Activated B cell treated with CpG ODN at 0.5 μM for 24 hours (primary cell): ENCODE measurements at regions not wholly inside any gene's neighbourhood (a gene's known extent, or its start where the extent isn't known, plus 50 kb on each side); places are given as distances from the start of the nearest gene placed in this dataset.

Source experiments
- ATAC-seq: fragments of 200-7000 bp; cut with Tn5 transposase; one replicate; pipeline ENCODE4 v1.10.0; 2021; ENCODE audit warnings: low read depth, mild to moderate bottlenecking, moderate library complexity
- CTCF ChIA-PET: fragments of 350-600 bp; sonication (Branson Sonifier 250); formaldehyde crosslinking; loops from one replicate; lab custom pipeline; 2021; ENCODE audit warnings: antibody characterized with exemption; lab: Charles Lee
- POLR2A ChIA-PET: fragments of 350-600 bp; sonication (Branson Sonifier 250); formaldehyde crosslinking; loops from one replicate; lab custom pipeline; 2021; ENCODE audit warnings: antibody characterized with exemption; lab: Charles Lee
- DNase-seq: peaks from one replicate; pipeline ENCODE4 v3.0.0; 2022
- H3K27ac Mint-ChIP-seq: one replicate; pipeline ENCODE4 v1.8.0; 2020; ENCODE audit warnings: mixed read lengths
- H3K27me3 Mint-ChIP-seq: one replicate; pipeline ENCODE4 v1.8.0; 2021; ENCODE audit warnings: mixed read lengths
- H3K36me3 Mint-ChIP-seq: one replicate; pipeline ENCODE4 v1.8.0; 2021; ENCODE audit warnings: low read depth, mixed read lengths
- H3K4me1 Mint-ChIP-seq: one replicate; pipeline ENCODE4 v1.8.0; 2021; ENCODE audit warnings: mixed read lengths
- H3K4me3 Mint-ChIP-seq: one replicate; pipeline ENCODE4 v1.8.0; 2020; ENCODE audit warnings: mild to moderate bottlenecking, mixed read lengths
- H3K9me3 Mint-ChIP-seq: one replicate; pipeline ENCODE4 v1.8.0; 2020; ENCODE audit warnings: mixed read lengths
- CTCF ChIP-seq: fragments of 200-600 bp; IDR thresholded peaks from one replicate; pipeline ENCODE4 v1.8.0; 2022; ENCODE audit warnings: antibody characterized with exemption, mild to moderate bottlenecking
- intact Hi-C: fragments of 100-400 bp; cut with micrococcal nuclease; formaldehyde crosslinking; loops from one replicate; pipeline ENCODE4 v1.15.1; 2024

- ChIA-PET CTCF (no interaction called here), POLR2A (no interaction called here)
- intact Hi-C loops = no loop called here
- Mint-ChIP-seq H3K4me1 (no peaks in the 10 kb centered on the region), H3K4me3 (no peak overlapping the region), H3K9me3 (no peaks in the 10 kb centered on the region), H3K36me3 (no peaks in the 10 kb centered on the region), H3K27me3 (no peaks in the 10 kb centered on the region), H3K27ac (no peak overlapping the region)
- DNase-seq (no peak), ATAC-seq (no peak)
- no peak for TF ChIP-seq CTCF
Measured at GRCh38 chr4:4675051-4675581, 133.3 kb upstream of the STX18 start.

GRCh38 chr4:4673070-4673469 is 131.2 kb upstream of the STX18 start:
- H3K36me3 Mint-ChIP-seq = no peaks in the 10 kb centered on the region
- ChIA-PET CTCF (no interaction called here), POLR2A (no interaction called here)
- intact Hi-C loops = no loop called here
- no peaks in the 10 kb centered on the region for H3K27me3 Mint-ChIP-seq
- DNase-seq = no peak
- no peak overlapping the region for H3K27ac Mint-ChIP-seq
- no peak for ATAC-seq
- no peaks in the 10 kb centered on the region for H3K4me1 Mint-ChIP-seq
- no peak for TF ChIP-seq CTCF
- no peaks in the 10 kb centered on the region for H3K9me3 Mint-ChIP-seq
- H3K4me3 Mint-ChIP-seq = no peak overlapping the region

- Mint-ChIP-seq H3K4me1 (no peaks in the 10 kb centered on the region), H3K27ac (no peak overlapping the region), H3K36me3 (no peaks in the 10 kb centered on the region), H3K9me3 (no peaks in the 10 kb centered on the region), H3K4me3 (no peak overlapping the region), H3K27me3 (no peaks in the 10 kb centered on the region)
- ATAC-seq = no peak
- no peak for TF ChIP-seq CTCF
- ChIA-PET POLR2A (no interaction called here), CTCF (no interaction called here)
- intact Hi-C loops = no loop called here
- no peak for DNase-seq
Measured at GRCh38 chr4:4672402-4672801, 130.6 kb upstream of the STX18 start.

GRCh38 chr4:4671774-4672349 is 130.0 kb upstream of the STX18 start:
- no peak for TF ChIP-seq CTCF
- POLR2A ChIA-PET = no interaction called here
- ATAC-seq = no peak
- no peaks in the 10 kb centered on the region for H3K4me1 Mint-ChIP-seq
- DNase-seq = no peak
- CTCF ChIA-PET = no interaction called here
- intact Hi-C loops = no loop called here
- H3K27me3 Mint-ChIP-seq = no peaks in the 10 kb centered on the region
- no peak overlapping the region for H3K4me3 Mint-ChIP-seq
- no peak overlapping the region for H3K27ac Mint-ChIP-seq
- no peaks in the 10 kb centered on the region for H3K36me3 Mint-ChIP-seq
- no peaks in the 10 kb centered on the region for H3K9me3 Mint-ChIP-seq

GRCh38 chr4:4670869-4671268 is 129.0 kb upstream of the STX18 start:
- no peak for DNase-seq
- H3K9me3 Mint-ChIP-seq = no peaks in the 10 kb centered on the region
- ChIA-PET POLR2A (no interaction called here), CTCF (no interaction called here)
- H3K4me1 Mint-ChIP-seq = no peaks in the 10 kb centered on the region
- no peak for ATAC-seq
- no peak for TF ChIP-seq CTCF
- intact Hi-C loops = no loop called here
- no peaks in the 10 kb centered on the region for H3K36me3 Mint-ChIP-seq
- H3K4me3 Mint-ChIP-seq = no peak overlapping the region
- no peaks in the 10 kb centered on the region for H3K27me3 Mint-ChIP-seq
- H3K27ac Mint-ChIP-seq = no peak overlapping the region
